LNCaP clone FGC (cell line): ENCODE measurements at regions not wholly inside any gene's neighbourhood (a gene's known extent, or its start where the extent isn't known, plus 50 kb on each side); places are given as distances from the start of the nearest gene placed in this dataset.

ENCODE experiments used
- DNase-seq: peaks from one replicate; pipeline ENCODE4 v3.0.0-alpha.2; 2011; ENCODE audit warnings: low read depth
- H3K4me3 ChIP-seq: 2 replicates; pipeline ENCODE4 v1.5.1; 2011; ENCODE audit warnings: mild to moderate bottlenecking, low read depth, low read length, control low read depth
- CTCF ChIP-seq: IDR thresholded peaks from 2 replicates; pipeline ENCODE4 v1.5.1; 2012; ENCODE audit warnings: mild to moderate bottlenecking; ENCODE audit not compliant: control insufficient read depth, insufficient read depth; ENCODE audit errors: extremely low read depth

GRCh38 chr16:51085271-51085670, 65.8 kb downstream of the SALL1 start:
- no peak for DNase-seq
- TF ChIP-seq CTCF = no peak
- no peak overlapping the region for H3K4me3 ChIP-seq

- no peak overlapping the region for H3K4me3 ChIP-seq
- TF ChIP-seq CTCF = no peak
- DNase-seq = no peak
These were observed 66.8 kb downstream of the SALL1 start for GRCh38 chr16:51084074-51084928.

- TF ChIP-seq CTCF = no peak
- DNase-seq = no peak
- H3K4me3 ChIP-seq = no peak overlapping the region
These were observed 78.5 kb downstream of the SALL1 start for GRCh38 chr16:51072591-51072990.

- no peak for TF ChIP-seq CTCF
- no peak for DNase-seq
- no peak overlapping the region for H3K4me3 ChIP-seq
These were observed 79.7 kb downstream of the SALL1 start for GRCh38 chr16:51071326-51071725.

- DNase-seq = no peak
- no peak for TF ChIP-seq CTCF
- no peak overlapping the region for H3K4me3 ChIP-seq
These were observed 83.7 kb downstream of the SALL1 start for GRCh38 chr16:51067352-51067751.

- DNase-seq = no peak
- no peak for TF ChIP-seq CTCF
- no peak overlapping the region for H3K4me3 ChIP-seq
These were observed 89.0 kb downstream of the SALL1 start for GRCh38 chr16:51062039-51062438.

GRCh38 chr16:51061328-51061727, 89.7 kb downstream of the SALL1 start:
- TF ChIP-seq CTCF = no peak
- DNase-seq = no peak
- H3K4me3 ChIP-seq = no peak overlapping the region
